Neural cell (in vitro differentiated cells): ENCODE measurements at regions not wholly inside any gene's neighbourhood (a gene's known extent, or its start where the extent isn't known, plus 50 kb on each side); places are given as distances from the start of the nearest gene placed in this dataset.

Experiments
- CTCF ChIP-seq: fragments of 450-650 bp; IDR thresholded peaks from 2 replicates; pipeline ENCODE4 v1.5.1; 2014; ENCODE audit warnings: antibody characterized with exemption, mild to moderate bottlenecking, moderate library complexity; ENCODE audit not compliant: poor library complexity, severe bottlenecking
- EP300 ChIP-seq: fragments of 450-650 bp; conservative IDR thresholded peaks from 2 replicates; pipeline ENCODE4 v1.6.1; 2014; ENCODE audit warnings: antibody characterized with exemption, mild to moderate bottlenecking, moderate library complexity; ENCODE audit not compliant: poor library complexity, severe bottlenecking
- EZH2 ChIP-seq: fragments of 200-600, 300-800 bp; shearing (Covaris generic), sonication (generic); IDR thresholded peaks from 2 replicates; pipeline ENCODE4 v1.6.1; 2014; ENCODE audit warnings: antibody characterized with exemption, low read length, borderline replicate concordance, mild to moderate bottlenecking; ENCODE audit not compliant: insufficient read depth, poor library complexity, severe bottlenecking
- MXI1 ChIP-seq: fragments of 450-650 bp; conservative IDR thresholded peaks from 2 replicates; pipeline ENCODE4 v1.6.1; 2014; ENCODE audit warnings: antibody characterized with exemption, mild to moderate bottlenecking; ENCODE audit not compliant: poor library complexity, severe bottlenecking
- POLR2AphosphoS5 ChIP-seq: IDR thresholded peaks from 2 replicates; pipeline ENCODE4 v1.6.1; 2012
- RAD21 ChIP-seq: fragments of 450-650 bp; conservative IDR thresholded peaks from 2 replicates; pipeline ENCODE4 v1.6.1; 2014; ENCODE audit warnings: antibody characterized with exemption, mild to moderate bottlenecking, moderate library complexity
- REST ChIP-seq: IDR thresholded peaks from 2 replicates; pipeline ENCODE4 v1.6.1; 2012; ENCODE audit warnings: borderline replicate concordance
- TAF1 ChIP-seq: IDR thresholded peaks from 2 replicates; pipeline ENCODE4 v1.6.1; 2012; ENCODE audit warnings: low read depth

DNA sequence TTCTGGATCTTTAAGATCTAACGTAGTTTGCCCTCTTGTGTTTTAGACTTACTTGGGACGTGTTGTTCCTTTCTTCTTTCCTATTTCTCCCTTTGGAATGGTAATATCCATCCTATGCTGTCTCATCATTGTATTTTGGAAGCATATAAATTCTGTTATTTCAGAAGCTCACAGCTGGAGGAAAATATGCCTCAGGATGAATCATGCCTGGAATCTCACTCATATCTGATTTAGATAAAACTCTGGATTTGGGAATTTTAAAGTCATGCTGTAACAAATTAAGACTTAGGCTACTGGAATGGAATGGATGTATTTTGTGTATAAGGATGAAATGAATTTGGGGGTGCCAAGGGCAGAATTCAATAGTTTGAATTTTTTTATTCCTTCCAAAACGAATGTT, 245.2 kb upstream of the GULP1 start:
- TF ChIP-seq TAF1 (no peak), CTCF (no peak), POLR2AphosphoS5 (no peak), EZH2 (no peak), REST (no peak), MXI1 (no peak), EP300 (no peak), RAD21 (no peak)
